OCI-LY3 (cell line): ENCODE measurements at regions not wholly inside any gene's neighbourhood (a gene's known extent, or its start where the extent isn't known, plus 50 kb on each side); places are given as distances from the start of the nearest gene placed in this dataset.

ENCODE experiments used
- H2AFZ ChIP-seq: fragments of 200-600, 300-600 bp; shearing (Covaris generic); 2 replicates; pipeline ENCODE4 v1.6.0; 2014; ENCODE audit warnings: antibody characterized with exemption, low read depth, low read length
- H3K27ac ChIP-seq: fragments of 200-600, 300-600 bp; sonication (generic); 2 replicates; pipeline ENCODE4 v1.5.1; 2014; ENCODE audit warnings: mild to moderate bottlenecking, low read length, moderate library complexity, mixed read lengths
- H3K27me3 ChIP-seq: fragments of 200-600, 300-600 bp; sonication (generic); 2 replicates; pipeline ENCODE4 v1.6.1; 2014; ENCODE audit warnings: low read depth, low read length, mixed read lengths
- H3K36me3 ChIP-seq: fragments of 200-600, 300-600 bp; sonication (generic); replicated peaks from 2 replicates; pipeline ENCODE3; 2014; ENCODE audit warnings: low read depth, low read length, mixed read lengths
- H3K4me1 ChIP-seq: fragments of 300-600, 200-600 bp; sonication (generic); 2 replicates; pipeline ENCODE4 v1.6.1; 2014; ENCODE audit warnings: low read length, mixed read lengths
- H3K4me2 ChIP-seq: fragments of 200-600, 300-600 bp; sonication (generic); 2 replicates; pipeline ENCODE4 v1.6.1; 2014; ENCODE audit warnings: low read length, mixed read lengths
- H3K4me3 ChIP-seq: fragments of 300-600, 200-600 bp; sonication (generic); 2 replicates; pipeline ENCODE4 v1.5.1; 2014; ENCODE audit warnings: antibody characterized with exemption, mild to moderate bottlenecking, low read length, moderate library complexity
- H3K79me2 ChIP-seq: fragments of 300-600, 200-600 bp; shearing (Covaris generic); 2 replicates; pipeline ENCODE4 v1.6.1; 2014; ENCODE audit warnings: mild to moderate bottlenecking, low read length, mixed read lengths
- H3K9ac ChIP-seq: fragments of 300-600, 200-600 bp; shearing (Covaris generic); 2 replicates; pipeline ENCODE4 v1.6.0; 2014; ENCODE audit warnings: mild to moderate bottlenecking, low read length, moderate library complexity
- H3K9me3 ChIP-seq: fragments of 200-600, 300-600 bp; shearing (Covaris generic); 2 replicates; pipeline ENCODE4 v1.6.1; 2014; ENCODE audit warnings: low read length, mixed read lengths; ENCODE audit not compliant: insufficient read depth
- H4K20me1 ChIP-seq: fragments of 200-600, 300-600 bp; sonication (generic); 2 replicates; pipeline ENCODE4 v1.6.1; 2016; ENCODE audit warnings: low read length, mixed read lengths; ENCODE audit not compliant: insufficient read depth
- EZH2phosphoT487 ChIP-seq: fragments of 200-600 bp; shearing (Covaris generic); IDR thresholded peaks from 2 replicates; pipeline ENCODE4 v1.6.1; 2018; ENCODE audit warnings: antibody characterized with exemption, mixed run types, low read depth
- TF ChIP-seq, protein P1 (sequence below): fragments of 200-600, 300-600 bp; sonication (generic); IDR thresholded peaks from 2 replicates; pipeline ENCODE4 v1.5.1; 2014; ENCODE audit warnings: antibody characterized with exemption, low read length, low read depth

DNA sequence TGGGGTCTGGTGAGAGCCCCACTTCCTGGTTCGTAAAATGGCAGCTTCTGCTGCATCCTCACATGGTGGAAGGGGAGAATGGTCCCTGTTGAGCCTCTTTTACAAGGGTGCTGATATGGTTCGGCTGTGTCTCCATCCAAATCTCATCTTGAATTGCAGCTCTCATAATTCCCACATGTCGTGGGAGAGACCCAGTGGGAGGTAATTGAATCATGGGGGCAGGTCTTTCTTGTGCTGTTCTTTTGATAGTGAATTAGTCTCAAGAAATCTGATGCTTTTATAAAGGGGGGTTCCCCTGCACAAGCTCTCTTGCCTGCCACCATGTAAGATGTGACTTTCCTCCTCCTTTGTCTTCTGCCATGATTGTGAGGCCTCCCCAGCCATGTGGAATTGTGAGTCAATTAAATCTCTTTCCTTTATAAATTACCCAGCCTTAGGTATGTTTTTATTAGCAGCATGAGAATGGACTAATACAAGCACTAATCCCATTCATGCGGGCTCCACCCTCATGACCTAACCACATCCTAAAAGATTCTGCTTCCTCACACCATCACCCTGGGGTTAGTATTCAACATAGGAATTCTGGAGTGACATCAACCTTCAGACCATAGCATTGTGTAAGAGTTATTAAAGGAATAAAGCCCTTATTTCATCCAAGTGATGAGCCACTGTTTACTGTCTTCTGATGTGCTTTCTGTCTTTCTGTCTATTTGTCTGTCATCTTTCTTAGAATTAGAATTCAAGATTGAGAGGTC lies 159.0 kb upstream of the IRS2 start:
- H3K9ac ChIP-seq: no peak overlapping the region
- no peaks in the 10 kb centered on the region for H3K27me3 ChIP-seq
- no peak overlapping the region for H3K4me2 ChIP-seq
- H2AFZ ChIP-seq: no peak overlapping the region
- no peaks in the 10 kb centered on the region for H3K79me2 ChIP-seq
- no peak overlapping the region for H3K4me3 ChIP-seq
- H4K20me1 ChIP-seq: no peaks in the 10 kb centered on the region
- H3K27ac ChIP-seq: no peak overlapping the region
- H3K4me1 ChIP-seq: no peaks in the 10 kb centered on the region
- no peak for TF ChIP-seq EZH2phosphoT487
- TF ChIP-seq, protein P1, sequence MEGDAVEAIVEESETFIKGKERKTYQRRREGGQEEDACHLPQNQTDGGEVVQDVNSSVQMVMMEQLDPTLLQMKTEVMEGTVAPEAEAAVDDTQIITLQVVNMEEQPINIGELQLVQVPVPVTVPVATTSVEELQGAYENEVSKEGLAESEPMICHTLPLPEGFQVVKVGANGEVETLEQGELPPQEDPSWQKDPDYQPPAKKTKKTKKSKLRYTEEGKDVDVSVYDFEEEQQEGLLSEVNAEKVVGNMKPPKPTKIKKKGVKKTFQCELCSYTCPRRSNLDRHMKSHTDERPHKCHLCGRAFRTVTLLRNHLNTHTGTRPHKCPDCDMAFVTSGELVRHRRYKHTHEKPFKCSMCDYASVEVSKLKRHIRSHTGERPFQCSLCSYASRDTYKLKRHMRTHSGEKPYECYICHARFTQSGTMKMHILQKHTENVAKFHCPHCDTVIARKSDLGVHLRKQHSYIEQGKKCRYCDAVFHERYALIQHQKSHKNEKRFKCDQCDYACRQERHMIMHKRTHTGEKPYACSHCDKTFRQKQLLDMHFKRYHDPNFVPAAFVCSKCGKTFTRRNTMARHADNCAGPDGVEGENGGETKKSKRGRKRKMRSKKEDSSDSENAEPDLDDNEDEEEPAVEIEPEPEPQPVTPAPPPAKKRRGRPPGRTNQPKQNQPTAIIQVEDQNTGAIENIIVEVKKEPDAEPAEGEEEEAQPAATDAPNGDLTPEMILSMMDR: no peak
- 0 out of 2 replicates have a peak, but pooled peaks cover 3% of the 10 kb centered on the region for H3K9me3 ChIP-seq
- H3K36me3 ChIP-seq: no peaks in the 10 kb centered on the region

DNA sequence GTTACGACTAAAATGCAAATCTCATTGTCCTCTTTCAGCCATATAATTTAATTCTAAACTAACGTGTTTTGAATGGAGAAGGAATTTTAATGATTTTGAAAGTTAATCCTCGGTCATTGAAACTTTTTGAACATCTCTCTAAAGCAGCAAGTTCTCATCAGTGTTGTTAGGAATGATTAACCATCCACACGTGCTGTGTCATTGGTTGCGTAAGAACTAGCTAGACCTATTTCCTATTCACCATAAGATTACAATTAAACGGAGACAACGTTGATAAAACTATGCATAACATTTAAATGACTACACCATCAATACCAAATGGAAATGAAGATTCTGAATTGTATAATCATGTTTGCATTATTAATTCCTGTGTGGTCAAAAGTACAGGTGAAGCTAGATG lies 155.6 kb upstream of the IRS2 start:
- H3K9me3 ChIP-seq: no peaks in the 10 kb centered on the region
- H3K4me1 ChIP-seq: no peaks in the 10 kb centered on the region
- TF ChIP-seq, protein P1: no peak
- TF ChIP-seq EZH2phosphoT487: no peak
- H2AFZ ChIP-seq: no peak overlapping the region
- no peaks in the 10 kb centered on the region for H3K36me3 ChIP-seq
- no peaks in the 10 kb centered on the region for H4K20me1 ChIP-seq
- H3K79me2 ChIP-seq: no peaks in the 10 kb centered on the region
- H3K27ac ChIP-seq: no peak overlapping the region
- H3K27me3 ChIP-seq: no peaks in the 10 kb centered on the region
- no peak overlapping the region for H3K4me3 ChIP-seq
- H3K9ac ChIP-seq: no peak overlapping the region
- no peak overlapping the region for H3K4me2 ChIP-seq

DNA sequence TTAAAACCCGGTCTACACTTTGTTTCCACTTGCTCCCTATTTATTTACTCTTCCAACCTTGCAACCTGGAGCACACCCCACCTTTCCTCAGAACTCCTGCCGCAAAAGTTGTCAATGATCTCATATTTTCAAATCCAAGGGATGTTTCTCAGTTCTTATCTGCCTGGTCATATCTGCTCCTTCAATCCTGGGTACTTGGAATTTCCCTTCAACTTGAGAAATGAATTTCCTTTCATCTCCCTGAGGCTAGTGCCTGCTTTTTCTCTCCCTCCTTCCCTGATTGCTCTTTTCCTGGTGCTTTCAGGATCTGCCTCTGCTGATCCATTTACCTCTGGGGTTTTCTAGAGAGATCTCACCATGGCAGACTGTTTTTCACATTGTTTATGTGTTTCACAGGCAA lies 154.8 kb upstream of the IRS2 start:
- H2AFZ ChIP-seq: no peak overlapping the region
- no peak overlapping the region for H3K27ac ChIP-seq
- no peaks in the 10 kb centered on the region for H4K20me1 ChIP-seq
- H3K4me3 ChIP-seq: no peak overlapping the region
- no peaks in the 10 kb centered on the region for H3K4me1 ChIP-seq
- H3K79me2 ChIP-seq: no peaks in the 10 kb centered on the region
- no peaks in the 10 kb centered on the region for H3K9me3 ChIP-seq
- H3K4me2 ChIP-seq: no peak overlapping the region
- H3K27me3 ChIP-seq: no peaks in the 10 kb centered on the region
- H3K36me3 ChIP-seq: no peaks in the 10 kb centered on the region
- TF ChIP-seq, protein P1: no peak
- no peak for TF ChIP-seq EZH2phosphoT487
- H3K9ac ChIP-seq: no peak overlapping the region

DNA sequence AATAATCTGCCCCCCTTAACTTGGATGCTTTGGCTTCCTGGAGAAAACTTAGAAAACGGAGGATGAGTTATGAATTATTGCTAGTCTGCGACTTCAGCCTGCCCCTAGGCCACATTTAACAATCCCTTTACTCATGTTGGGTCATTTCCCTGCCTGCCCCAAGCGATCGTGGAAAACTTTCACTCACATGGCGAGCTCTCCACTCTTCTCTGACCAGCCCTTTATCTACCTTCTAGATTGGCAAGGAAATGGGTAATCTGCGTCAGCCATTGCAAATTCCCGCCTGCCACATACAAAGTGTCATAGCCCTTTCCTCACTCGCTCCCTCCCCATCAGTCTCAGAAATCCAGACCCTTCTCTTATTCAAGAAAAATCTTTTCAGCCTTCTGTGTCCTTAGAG lies 154.3 kb upstream of the IRS2 start:
- Histone ChIP-seq H4K20me1 (no peaks in the 10 kb centered on the region), H3K27me3 (no peaks in the 10 kb centered on the region), H3K9me3 (no peaks in the 10 kb centered on the region), H3K79me2 (no peaks in the 10 kb centered on the region), H3K9ac (no peak overlapping the region), H3K27ac (no peak overlapping the region), H3K4me3 (no peak overlapping the region), H3K36me3 (no peaks in the 10 kb centered on the region), H2AFZ (no peak overlapping the region), H3K4me2 (no peak overlapping the region), H3K4me1 (no peaks in the 10 kb centered on the region)
- TF ChIP-seq EZH2phosphoT487: no peak
- TF ChIP-seq, protein P1: no peak
